NCI-H187 (cell line): ENCODE measurements at regions not wholly inside any gene's neighbourhood (a gene's known extent, or its start where the extent isn't known, plus 50 kb on each side); places are given as distances from the start of the nearest gene placed in this dataset.
"Not testable (repeated sequence)": the region's sequence is repeated elsewhere in the genome, so short reads cannot be mapped to it uniquely, and the experiment has no call there.

Source experiments
- DNase-seq, 2 experiments: peaks; one replicate each; lab custom pipeline; 2025; lab: John Stamatoyannopoulos, UW

GRCh38 chr5:36782612-36783011 is 94.0 kb upstream of the NIPBL start:
- DNase-seq: not testable (repeated sequence)

GRCh38 chr5:36786448-36787012 is 90.0 kb upstream of the NIPBL start:
- no peak for DNase-seq

GRCh38 chr5:36787365-36788093 is 89.0 kb upstream of the NIPBL start:
- DNase-seq: no peak

GRCh38 chr5:36790847-36791246 is 85.7 kb upstream of the NIPBL start:
- DNase-seq: no peak

- no peak for DNase-seq
Observed at GRCh38 chr5:36792560-36793180, 83.9 kb upstream of the NIPBL start.

- DNase-seq: no peak
Observed at GRCh38 chr5:36795366-36795765, 81.2 kb upstream of the NIPBL start.

GRCh38 chr5:36796155-36796554 is 80.4 kb upstream of the NIPBL start:
- no peak for DNase-seq

- no peak for DNase-seq
Observed at GRCh38 chr5:36801523-36801922, 75.0 kb upstream of the NIPBL start.

GRCh38 chr5:36802187-36802586 is 74.4 kb upstream of the NIPBL start:
- no peak for DNase-seq

GRCh38 chr5:36813249-36813648 is 63.3 kb upstream of the NIPBL start:
- DNase-seq: not testable (repeated sequence)

- DNase-seq: no peak
Observed at GRCh38 chr5:36815871-36816270, 60.7 kb upstream of the NIPBL start.

- peak; percentile 24 to 61 for DNase-seq
Observed at GRCh38 chr5:36820900-36821299, 55.7 kb upstream of the NIPBL start.

GRCh38 chr5:36826694-36827093 is 49.9 kb upstream of the NIPBL start:
- no peak for DNase-seq
